ENCODE measurements at regions not wholly inside any gene's neighbourhood (a gene's known extent, or its start where the extent isn't known, plus 50 kb on each side); places are given as distances from the start of the nearest gene placed in this dataset.

DNA sequence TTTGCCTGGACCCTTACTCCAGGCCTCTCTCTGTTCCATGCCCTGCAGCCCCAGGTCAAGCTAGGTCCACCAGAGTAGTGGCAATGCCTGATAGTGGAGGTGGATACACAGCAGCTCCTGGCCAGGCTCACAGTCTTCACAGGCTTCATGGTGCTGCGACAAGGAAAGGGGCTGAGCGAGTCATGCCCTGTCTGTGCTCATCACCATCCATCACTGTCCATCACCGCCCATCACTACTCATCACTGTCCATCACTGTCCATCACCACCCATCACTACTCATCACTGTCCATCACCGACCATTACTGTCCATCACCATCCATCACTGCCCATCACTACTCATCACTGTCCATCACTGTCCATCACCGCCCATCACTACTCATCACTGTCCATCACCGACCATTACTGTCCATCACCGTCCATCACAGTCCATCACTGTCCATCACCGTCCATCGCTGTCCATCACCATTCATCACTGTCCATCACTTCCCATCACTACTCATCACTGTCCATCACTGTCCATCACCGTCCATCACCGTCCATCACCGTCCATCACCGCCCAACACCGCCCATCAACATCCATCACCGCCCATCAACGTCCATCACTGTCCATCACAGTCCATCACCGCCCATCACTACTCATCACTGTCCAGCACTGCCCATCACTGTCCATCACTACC lies 57.1 kb upstream of the OTOS start:
- FAIRE-seq, result no peak
- 90 to 92% methylated on average over 17 of the region's 17 CpGs for WGBS, 2 donors

DNA sequence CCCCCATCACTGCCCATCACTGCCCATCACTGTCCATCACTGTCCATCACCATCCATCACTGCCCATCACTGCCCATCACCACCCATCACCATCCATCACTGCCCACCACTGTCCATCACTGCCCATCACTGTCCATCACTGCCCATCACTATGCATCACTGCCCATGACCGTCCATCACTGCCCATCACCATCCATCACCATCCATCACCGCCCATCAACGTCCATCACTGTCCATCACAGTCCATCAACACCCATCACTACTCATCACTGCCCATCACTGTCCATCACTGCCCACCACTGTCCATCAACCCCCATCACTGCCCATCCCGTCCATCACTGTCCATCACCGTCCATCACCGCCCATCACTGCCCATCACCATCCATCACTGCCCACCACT lies 57.8 kb upstream of the OTOS start:
- Histone ChIP-seq H3K36me3 (no peaks in the 10 kb centered on the region), H3K9me3 (no peaks in the 10 kb centered on the region), H3K4me1 (no peaks in the 10 kb centered on the region), H3K4me3 (no peak overlapping the region), H3K27me3 (no peaks in the 10 kb centered on the region), H3K27ac (no peak overlapping the region)
- 84 to 91% methylated on average over 6 of the region's 6 CpGs for WGBS, 2 donors
- ATAC-seq, result no peak
- TF ChIP-seq, protein P1, sequence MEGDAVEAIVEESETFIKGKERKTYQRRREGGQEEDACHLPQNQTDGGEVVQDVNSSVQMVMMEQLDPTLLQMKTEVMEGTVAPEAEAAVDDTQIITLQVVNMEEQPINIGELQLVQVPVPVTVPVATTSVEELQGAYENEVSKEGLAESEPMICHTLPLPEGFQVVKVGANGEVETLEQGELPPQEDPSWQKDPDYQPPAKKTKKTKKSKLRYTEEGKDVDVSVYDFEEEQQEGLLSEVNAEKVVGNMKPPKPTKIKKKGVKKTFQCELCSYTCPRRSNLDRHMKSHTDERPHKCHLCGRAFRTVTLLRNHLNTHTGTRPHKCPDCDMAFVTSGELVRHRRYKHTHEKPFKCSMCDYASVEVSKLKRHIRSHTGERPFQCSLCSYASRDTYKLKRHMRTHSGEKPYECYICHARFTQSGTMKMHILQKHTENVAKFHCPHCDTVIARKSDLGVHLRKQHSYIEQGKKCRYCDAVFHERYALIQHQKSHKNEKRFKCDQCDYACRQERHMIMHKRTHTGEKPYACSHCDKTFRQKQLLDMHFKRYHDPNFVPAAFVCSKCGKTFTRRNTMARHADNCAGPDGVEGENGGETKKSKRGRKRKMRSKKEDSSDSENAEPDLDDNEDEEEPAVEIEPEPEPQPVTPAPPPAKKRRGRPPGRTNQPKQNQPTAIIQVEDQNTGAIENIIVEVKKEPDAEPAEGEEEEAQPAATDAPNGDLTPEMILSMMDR (IDR thresholded peaks at IDR 0.05), result no peak
- no peak for FAIRE-seq
- intact Hi-C loops (cut with DNase I), result no loop called here
- DNase-seq, result no peak

More for the DNA sequence above, 57.1 kb upstream of the OTOS start:
- H3K27me3 ChIP-seq, result no peaks in the 10 kb centered on the region
- no peak overlapping the region for H3K4me3 ChIP-seq
- no peak overlapping the region for H3K27ac ChIP-seq
- ATAC-seq, result no peak
- H3K9me3 ChIP-seq, result no peaks in the 10 kb centered on the region
- intact Hi-C loops (cut with DNase I), result no loop called here
- DNase-seq, result no peak
- H3K36me3 ChIP-seq, result no peaks in the 10 kb centered on the region
- TF ChIP-seq, protein P1 (IDR thresholded peaks at IDR 0.05), result no peak
- no peaks in the 10 kb centered on the region for H3K4me1 ChIP-seq

DNA sequence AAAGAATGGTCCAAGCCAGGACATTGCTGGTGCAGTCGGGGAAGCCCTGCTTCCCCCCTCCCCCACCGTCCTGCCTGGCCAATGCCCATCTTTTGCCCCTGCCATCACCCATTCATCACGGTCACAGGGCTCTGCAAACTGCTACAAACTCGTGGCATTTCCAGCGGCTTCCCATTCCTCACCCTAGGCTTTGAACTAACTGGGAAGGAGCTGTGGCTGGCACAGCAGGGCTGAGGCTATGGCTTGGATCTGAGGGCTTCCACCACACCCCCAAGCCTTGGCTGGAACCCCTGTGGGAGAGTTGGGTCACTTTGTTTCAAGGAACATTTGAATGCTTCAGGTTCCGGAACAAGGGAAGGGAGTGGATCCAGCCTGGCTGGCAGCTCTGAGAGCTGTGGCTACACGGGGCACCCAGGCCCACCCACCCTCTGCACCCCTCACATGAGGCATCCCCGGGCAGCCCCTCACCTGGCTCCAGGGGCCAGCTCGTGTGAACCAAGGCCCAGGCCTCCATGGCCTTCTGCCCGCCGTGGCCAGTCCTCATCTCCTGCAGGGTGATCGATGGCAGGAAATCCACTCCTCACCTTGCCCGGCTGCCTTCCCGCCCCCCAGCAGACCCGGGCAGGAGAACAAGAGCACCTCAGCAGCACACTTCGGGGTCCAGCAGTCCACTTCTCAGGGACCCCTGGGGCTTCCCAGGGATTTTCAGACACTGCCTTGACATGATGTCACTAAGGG lies 58.8 kb upstream of the OTOS start:
- Histone ChIP-seq H3K4me1 (no peaks in the 10 kb centered on the region), H3K27ac (no peak overlapping the region), H3K36me3 (no peaks in the 10 kb centered on the region), H3K9me3 (no peaks in the 10 kb centered on the region), H3K27me3 (no peaks in the 10 kb centered on the region), H3K4me3 (no peak overlapping the region)
- WGBS, 2 donors, result 65 to 81% methylated on average over 12 to 16 of the region's 16 CpGs
- FAIRE-seq (no peak), ATAC-seq (no peak), DNase-seq (no peak)
- TF ChIP-seq, protein P1 (IDR thresholded peaks at IDR 0.05), result no peak
- intact Hi-C loops (cut with DNase I), result no loop called here

DNA sequence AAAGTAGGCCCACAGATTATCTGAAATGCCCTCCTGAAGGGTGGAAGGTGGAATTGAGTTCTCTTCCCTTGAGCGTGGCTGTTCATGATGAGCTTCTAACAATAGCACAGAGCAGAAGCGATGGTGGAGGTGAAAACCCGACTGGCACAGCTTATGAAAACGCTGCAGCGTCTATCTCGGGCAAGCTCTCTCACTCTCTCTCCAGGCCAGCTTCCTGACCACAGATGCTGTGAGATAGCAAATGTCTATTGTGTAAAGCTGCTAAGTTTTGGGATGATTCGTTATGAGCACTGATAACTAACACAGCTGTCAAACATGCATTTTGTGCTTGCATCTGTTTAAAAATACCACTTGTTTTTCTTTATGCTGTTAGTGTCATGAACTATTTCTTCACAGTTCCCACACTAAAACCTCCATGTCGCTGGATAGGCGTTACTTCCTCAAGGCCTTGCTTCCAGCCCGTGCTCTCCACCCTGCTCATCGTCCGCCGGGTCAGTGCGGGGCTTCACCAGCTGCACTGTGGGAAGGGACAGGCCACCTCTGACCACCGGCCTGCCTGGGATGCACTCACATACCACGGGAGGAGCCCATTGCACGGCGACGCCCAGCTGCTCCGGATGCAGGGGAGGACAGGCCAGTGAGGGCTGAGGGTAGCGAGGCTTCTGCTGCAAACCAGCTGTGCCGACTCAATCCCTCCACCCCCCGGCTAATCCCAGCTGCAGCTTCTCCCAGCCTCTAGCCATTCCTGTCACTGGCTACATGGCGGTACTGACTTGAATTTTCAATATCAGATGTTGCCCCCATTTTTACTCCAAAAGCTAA lies 60.0 kb upstream of the OTOS start:
- FAIRE-seq (no peak), ATAC-seq (no peak), DNase-seq (no peak)
- H3K4me1 ChIP-seq, result no peaks in the 10 kb centered on the region
- intact Hi-C loops (cut with DNase I), result no loop called here
- TF ChIP-seq, protein P1 (IDR thresholded peaks at IDR 0.05), result no peak
- no peak overlapping the region for H3K27ac ChIP-seq
- H3K4me3 ChIP-seq, result no peak overlapping the region
- no peaks in the 10 kb centered on the region for H3K36me3 ChIP-seq
- WGBS, 2 donors, result 54 to 57% methylated on average over 24 of the region's 24 CpGs
- H3K9me3 ChIP-seq, result no peaks in the 10 kb centered on the region
- no peaks in the 10 kb centered on the region for H3K27me3 ChIP-seq

Measured in pancreas (tissue), 10 donors.